ENCODE measurements at regions not wholly inside any gene's neighbourhood (a gene's known extent, or its start where the extent isn't known, plus 50 kb on each side); places are given as distances from the start of the nearest gene placed in this dataset.

DNA sequence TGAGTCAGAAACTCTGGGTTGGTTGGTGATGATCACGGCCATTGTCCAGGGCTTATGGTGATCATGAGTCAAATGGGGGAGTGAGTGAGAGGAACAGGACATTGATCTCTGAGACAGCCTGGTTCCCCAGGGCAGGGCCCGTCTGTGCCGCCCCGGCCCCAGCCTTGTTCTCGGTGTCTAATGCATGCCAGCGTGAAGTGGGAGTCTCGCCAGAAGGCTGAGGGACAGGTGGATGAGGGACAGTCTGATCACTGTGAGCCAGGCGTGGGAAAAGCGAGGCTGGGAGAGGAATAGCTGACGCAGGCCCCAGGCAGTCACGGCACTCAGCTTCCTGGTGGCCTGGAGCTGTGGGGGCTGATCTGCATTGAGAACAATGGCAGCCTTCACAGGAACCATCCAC is 208.3 kb upstream of the HDAC4 start:
- TF ChIP-seq, protein P1, sequence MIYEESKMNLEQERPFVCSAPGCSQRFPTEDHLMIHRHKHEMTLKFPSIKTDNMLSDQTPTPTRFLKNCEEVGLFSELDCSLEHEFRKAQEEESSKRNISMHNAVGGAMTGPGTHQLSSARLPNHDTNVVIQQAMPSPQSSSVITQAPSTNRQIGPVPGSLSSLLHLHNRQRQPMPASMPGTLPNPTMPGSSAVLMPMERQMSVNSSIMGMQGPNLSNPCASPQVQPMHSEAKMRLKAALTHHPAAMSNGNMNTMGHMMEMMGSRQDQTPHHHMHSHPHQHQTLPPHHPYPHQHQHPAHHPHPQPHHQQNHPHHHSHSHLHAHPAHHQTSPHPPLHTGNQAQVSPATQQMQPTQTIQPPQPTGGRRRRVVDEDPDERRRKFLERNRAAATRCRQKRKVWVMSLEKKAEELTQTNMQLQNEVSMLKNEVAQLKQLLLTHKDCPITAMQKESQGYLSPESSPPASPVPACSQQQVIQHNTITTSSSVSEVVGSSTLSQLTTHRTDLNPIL (CRISPR knock-in tag; IDR thresholded peaks at IDR 0.05; ENCODE audit: low read depth): no peak
- TF ChIP-seq ESRRG (CRISPR knock-in tag; IDR thresholded peaks at IDR 0.05) (no peak), RARB (CRISPR knock-in tag; IDR thresholded peaks at IDR 0.05) (no peak)
- TF ChIP-seq, protein P2, sequence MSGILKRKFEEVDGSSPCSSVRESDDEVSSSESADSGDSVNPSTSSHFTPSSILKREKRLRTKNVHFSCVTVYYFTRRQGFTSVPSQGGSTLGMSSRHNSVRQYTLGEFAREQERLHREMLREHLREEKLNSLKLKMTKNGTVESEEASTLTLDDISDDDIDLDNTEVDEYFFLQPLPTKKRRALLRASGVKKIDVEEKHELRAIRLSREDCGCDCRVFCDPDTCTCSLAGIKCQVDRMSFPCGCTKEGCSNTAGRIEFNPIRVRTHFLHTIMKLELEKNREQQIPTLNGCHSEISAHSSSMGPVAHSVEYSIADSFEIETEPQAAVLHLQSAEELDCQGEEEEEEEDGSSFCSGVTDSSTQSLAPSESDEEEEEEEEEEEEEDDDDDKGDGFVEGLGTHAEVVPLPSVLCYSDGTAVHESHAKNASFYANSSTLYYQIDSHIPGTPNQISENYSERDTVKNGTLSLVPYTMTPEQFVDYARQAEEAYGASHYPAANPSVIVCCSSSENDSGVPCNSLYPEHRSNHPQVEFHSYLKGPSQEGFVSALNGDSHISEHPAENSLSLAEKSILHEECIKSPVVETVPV (CRISPR knock-in tag; IDR thresholded peaks at IDR 0.05): no peak
- no peak for ATAC-seq

DNA sequence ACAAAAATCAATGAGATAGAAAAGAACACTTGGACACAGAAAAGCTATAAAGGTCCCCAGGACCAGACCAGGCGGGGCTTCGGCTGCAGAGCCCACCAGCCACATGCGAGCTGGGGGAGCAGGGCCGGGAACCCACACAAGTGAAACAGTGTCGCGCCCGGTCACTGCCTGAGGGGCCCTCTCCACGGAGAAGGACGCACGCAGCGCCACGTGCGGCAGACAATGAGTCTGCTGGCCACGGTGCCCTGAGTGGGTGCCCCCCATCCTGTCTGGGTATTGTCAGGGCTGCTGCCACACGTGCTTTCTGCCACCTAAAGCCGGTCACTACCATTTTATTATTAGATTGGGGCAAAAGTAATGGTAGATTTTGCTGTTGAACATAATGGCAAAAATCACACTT is 207.9 kb upstream of the HDAC4 start:
- TF ChIP-seq ESRRG (CRISPR knock-in tag; IDR thresholded peaks at IDR 0.05) (no peak), ZNF8 (CRISPR knock-in tag; IDR thresholded peaks at IDR 0.05) (no peak), TOX (CRISPR knock-in tag; IDR thresholded peaks at IDR 0.05; ENCODE audit: borderline replicate concordance) (no peak), ISL1 (CRISPR knock-in tag; IDR thresholded peaks at IDR 0.05) (no peak), ZNF565 (CRISPR knock-in tag; conservative IDR thresholded peaks at IDR 0.05; ENCODE audit: low read depth) (no peak), RARB (CRISPR knock-in tag; IDR thresholded peaks at IDR 0.05) (no peak), GLIS3 (CRISPR knock-in tag; IDR thresholded peaks at IDR 0.05) (no peak), SNAI2 (CRISPR knock-in tag; IDR thresholded peaks at IDR 0.05) (no peak), ZNF70 (CRISPR knock-in tag; IDR thresholded peaks at IDR 0.05) (no peak), ARNTL (CRISPR knock-in tag; IDR thresholded peaks at IDR 0.05; ENCODE audit: borderline replicate concordance, low read depth) (no peak), PPARA (CRISPR knock-in tag; IDR thresholded peaks at IDR 0.05; ENCODE audit: borderline replicate concordance) (no peak), ZFP3 (CRISPR knock-in tag; IDR thresholded peaks at IDR 0.05) (no peak), OSR1 (CRISPR knock-in tag; IDR thresholded peaks at IDR 0.05) (no peak), BACH2 (CRISPR knock-in tag; IDR thresholded peaks at IDR 0.05; ENCODE audit: borderline replicate concordance) (no peak)
- TF ChIP-seq, protein P2 (CRISPR knock-in tag; IDR thresholded peaks at IDR 0.05): no peak
- TF ChIP-seq, protein P3, sequence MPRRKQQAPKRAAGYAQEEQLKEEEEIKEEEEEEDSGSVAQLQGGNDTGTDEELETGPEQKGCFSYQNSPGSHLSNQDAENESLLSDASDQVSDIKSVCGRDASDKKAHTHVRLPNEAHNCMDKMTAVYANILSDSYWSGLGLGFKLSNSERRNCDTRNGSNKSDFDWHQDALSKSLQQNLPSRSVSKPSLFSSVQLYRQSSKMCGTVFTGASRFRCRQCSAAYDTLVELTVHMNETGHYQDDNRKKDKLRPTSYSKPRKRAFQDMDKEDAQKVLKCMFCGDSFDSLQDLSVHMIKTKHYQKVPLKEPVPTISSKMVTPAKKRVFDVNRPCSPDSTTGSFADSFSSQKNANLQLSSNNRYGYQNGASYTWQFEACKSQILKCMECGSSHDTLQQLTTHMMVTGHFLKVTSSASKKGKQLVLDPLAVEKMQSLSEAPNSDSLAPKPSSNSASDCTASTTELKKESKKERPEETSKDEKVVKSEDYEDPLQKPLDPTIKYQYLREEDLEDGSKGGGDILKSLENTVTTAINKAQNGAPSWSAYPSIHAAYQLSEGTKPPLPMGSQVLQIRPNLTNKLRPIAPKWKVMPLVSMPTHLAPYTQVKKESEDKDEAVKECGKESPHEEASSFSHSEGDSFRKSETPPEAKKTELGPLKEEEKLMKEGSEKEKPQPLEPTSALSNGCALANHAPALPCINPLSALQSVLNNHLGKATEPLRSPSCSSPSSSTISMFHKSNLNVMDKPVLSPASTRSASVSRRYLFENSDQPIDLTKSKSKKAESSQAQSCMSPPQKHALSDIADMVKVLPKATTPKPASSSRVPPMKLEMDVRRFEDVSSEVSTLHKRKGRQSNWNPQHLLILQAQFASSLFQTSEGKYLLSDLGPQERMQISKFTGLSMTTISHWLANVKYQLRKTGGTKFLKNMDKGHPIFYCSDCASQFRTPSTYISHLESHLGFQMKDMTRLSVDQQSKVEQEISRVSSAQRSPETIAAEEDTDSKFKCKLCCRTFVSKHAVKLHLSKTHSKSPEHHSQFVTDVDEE (CRISPR knock-in tag; IDR thresholded peaks at IDR 0.05): no peak
- TF ChIP-seq, protein P4, sequence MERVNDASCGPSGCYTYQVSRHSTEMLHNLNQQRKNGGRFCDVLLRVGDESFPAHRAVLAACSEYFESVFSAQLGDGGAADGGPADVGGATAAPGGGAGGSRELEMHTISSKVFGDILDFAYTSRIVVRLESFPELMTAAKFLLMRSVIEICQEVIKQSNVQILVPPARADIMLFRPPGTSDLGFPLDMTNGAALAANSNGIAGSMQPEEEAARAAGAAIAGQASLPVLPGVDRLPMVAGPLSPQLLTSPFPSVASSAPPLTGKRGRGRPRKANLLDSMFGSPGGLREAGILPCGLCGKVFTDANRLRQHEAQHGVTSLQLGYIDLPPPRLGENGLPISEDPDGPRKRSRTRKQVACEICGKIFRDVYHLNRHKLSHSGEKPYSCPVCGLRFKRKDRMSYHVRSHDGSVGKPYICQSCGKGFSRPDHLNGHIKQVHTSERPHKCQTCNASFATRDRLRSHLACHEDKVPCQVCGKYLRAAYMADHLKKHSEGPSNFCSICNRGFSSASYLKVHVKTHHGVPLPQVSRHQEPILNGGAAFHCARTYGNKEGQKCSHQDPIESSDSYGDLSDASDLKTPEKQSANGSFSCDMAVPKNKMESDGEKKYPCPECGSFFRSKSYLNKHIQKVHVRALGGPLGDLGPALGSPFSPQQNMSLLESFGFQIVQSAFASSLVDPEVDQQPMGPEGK (CRISPR knock-in tag; IDR thresholded peaks at IDR 0.05; ENCODE audit: borderline replicate concordance): no peak
- TF ChIP-seq, protein P1 (CRISPR knock-in tag; IDR thresholded peaks at IDR 0.05; ENCODE audit: low read depth): no peak
- ATAC-seq: no peak

DNA sequence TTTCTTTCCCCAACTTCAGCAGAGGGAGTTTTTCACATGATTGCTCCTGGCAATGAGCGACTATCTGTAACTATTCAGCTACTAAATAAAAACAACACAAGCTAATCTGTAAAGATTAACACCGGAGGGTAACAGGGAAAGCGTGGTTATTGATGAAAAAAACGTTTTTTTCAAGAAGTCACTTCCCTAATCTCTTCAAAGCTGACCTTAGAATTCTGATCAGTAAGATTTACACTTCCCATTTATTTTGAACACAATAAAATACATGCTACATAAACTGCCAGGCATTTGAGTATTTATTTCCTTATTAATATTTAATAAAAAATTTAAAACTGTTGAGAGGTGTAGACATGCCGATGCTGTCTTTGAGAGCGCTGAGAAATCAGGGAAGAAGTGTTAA is 207.4 kb upstream of the HDAC4 start:
- ATAC-seq: no peak
- TF ChIP-seq PPARA (CRISPR knock-in tag; IDR thresholded peaks at IDR 0.05; ENCODE audit: borderline replicate concordance) (no peak), ESRRG (CRISPR knock-in tag; IDR thresholded peaks at IDR 0.05) (no peak), ZFP30 (CRISPR knock-in tag; IDR thresholded peaks at IDR 0.05) (no peak), ARNTL (CRISPR knock-in tag; IDR thresholded peaks at IDR 0.05; ENCODE audit: borderline replicate concordance, low read depth) (no peak), GLIS3 (CRISPR knock-in tag; IDR thresholded peaks at IDR 0.05) (no peak), OSR1 (CRISPR knock-in tag; IDR thresholded peaks at IDR 0.05) (no peak), SNAI2 (CRISPR knock-in tag; IDR thresholded peaks at IDR 0.05) (no peak), ZNF565 (CRISPR knock-in tag; conservative IDR thresholded peaks at IDR 0.05; ENCODE audit: low read depth) (no peak), TOX (CRISPR knock-in tag; IDR thresholded peaks at IDR 0.05; ENCODE audit: borderline replicate concordance) (no peak), ZC3H10 (CRISPR knock-in tag; IDR thresholded peaks at IDR 0.05) (no peak)
- TF ChIP-seq, protein P5, sequence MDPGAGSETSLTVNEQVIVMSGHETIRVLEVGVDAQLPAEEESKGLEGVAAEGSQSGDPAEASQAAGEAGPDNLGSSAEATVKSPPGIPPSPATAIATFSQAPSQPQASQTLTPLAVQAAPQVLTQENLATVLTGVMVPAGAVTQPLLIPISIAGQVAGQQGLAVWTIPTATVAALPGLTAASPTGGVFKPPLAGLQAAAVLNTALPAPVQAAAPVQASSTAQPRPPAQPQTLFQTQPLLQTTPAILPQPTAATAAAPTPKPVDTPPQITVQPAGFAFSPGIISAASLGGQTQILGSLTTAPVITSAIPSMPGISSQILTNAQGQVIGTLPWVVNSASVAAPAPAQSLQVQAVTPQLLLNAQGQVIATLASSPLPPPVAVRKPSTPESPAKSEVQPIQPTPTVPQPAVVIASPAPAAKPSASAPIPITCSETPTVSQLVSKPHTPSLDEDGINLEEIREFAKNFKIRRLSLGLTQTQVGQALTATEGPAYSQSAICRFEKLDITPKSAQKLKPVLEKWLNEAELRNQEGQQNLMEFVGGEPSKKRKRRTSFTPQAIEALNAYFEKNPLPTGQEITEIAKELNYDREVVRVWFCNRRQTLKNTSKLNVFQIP (CRISPR knock-in tag; IDR thresholded peaks at IDR 0.05; ENCODE audit: borderline replicate concordance, low read depth): no peak
- TF ChIP-seq, protein P2 (CRISPR knock-in tag; IDR thresholded peaks at IDR 0.05): no peak
- TF ChIP-seq, protein P4 (CRISPR knock-in tag; IDR thresholded peaks at IDR 0.05; ENCODE audit: borderline replicate concordance): no peak
